K562 (cell line): ENCODE measurements at regions not wholly inside any gene's neighbourhood (a gene's known extent, or its start where the extent isn't known, plus 50 kb on each side); places are given as distances from the start of the nearest gene placed in this dataset.

ENCODE experiments used
- ATAC-seq: fragments of 200-7000 bp; cut with Tn5 transposase; 3 replicates; pipeline ENCODE4 v1.9.1; 2020; ENCODE audit warnings: moderate library complexity
- BruUV-seq: library from RNA; stranded (reverse); fragments of 400-500 nt; replicated peaks from 2 replicates; lab custom pipeline; 2021; lab: Mats Ljungman, UMichigan
- CTCF ChIA-PET: fragments of 300-600 bp; formaldehyde crosslinking; extraction: SDS; loops from one replicate; lab custom pipeline; 2021; ENCODE audit warnings: low intra/inter-chr PET ratio; lab: Yijun Ruan, JAX
- POLR2A ChIA-PET: fragments of 300-600, 350-650 bp; sonication (Branson Sonifier 250); formaldehyde crosslinking; extraction: SDS; loops from one replicate; lab custom pipeline; 2021; ENCODE audit warnings: antibody characterized with exemption, inconsistent platforms; lab: Yijun Ruan, JAX
- DNase-seq, 4 experiments: peaks; one replicate each; pipeline versions ENCODE4 v3.0.0 to v3.0.0-alpha.2; 2011 to 2018; ENCODE audit warnings: low spot score in 3 of 4, mixed read lengths in 3 of 4; ENCODE audit errors: extremely low read depth in 1 of 4
- FAIRE-seq: peaks from 2 replicates; lab custom pipeline; 2011; peaks lifted over from hg19 to GRCh38; lab: Jason Lieb, UNC
- H2AFZ ChIP-seq: 2 replicates; pipeline ENCODE4 v1.6.0; 2011; ENCODE audit warnings: low read depth, low read length, control low read depth, inconsistent platforms
- H3K27ac ChIP-seq: fragments of 200-600 bp; 3 replicates; pipeline ENCODE4 v1.8.0; 2011; ENCODE audit warnings: low read depth, mild to moderate bottlenecking, control low read depth, inconsistent platforms, low read length, moderate library complexity, mixed read lengths; ENCODE audit errors: extremely low read depth
- H3K27me3 ChIP-seq, 2 experiments: fragments of 300-600 bp in 1 of 2; 2 replicates in 1 of 2; 3 replicates in 1 of 2; pipeline versions ENCODE4 v1.6.0 to v1.8.0; 2011; ENCODE audit warnings: inconsistent platforms in 2 of 2, low read length in 2 of 2, mild to moderate bottlenecking in 1 of 2, mixed read lengths in 1 of 2, moderate library complexity in 1 of 2; ENCODE audit not compliant: control insufficient read depth in 2 of 2, insufficient read depth in 2 of 2
- H3K36me3 ChIP-seq: fragments of 300-600 bp; 3 replicates; pipeline ENCODE4 v1.8.0; 2011; ENCODE audit warnings: mild to moderate bottlenecking, low read length, inconsistent platforms; ENCODE audit not compliant: control insufficient read depth, insufficient read depth
- H3K4me1 ChIP-seq, 2 experiments: fragments of 200-600 bp in 1 of 2; replicated peaks in 1 of 2; 2 replicates in 1 of 2; 3 replicates in 1 of 2; pipeline versions ENCODE4 v1.5.1 to v1.8.0; 2011; ENCODE audit warnings: inconsistent platforms in 2 of 2, low read length in 2 of 2, mild to moderate bottlenecking in 1 of 2, mixed read lengths in 1 of 2, moderate library complexity in 1 of 2; ENCODE audit not compliant: control insufficient read depth in 2 of 2, insufficient read depth in 2 of 2
- H3K4me2 ChIP-seq: 2 replicates; pipeline ENCODE4 v1.6.1; 2011; ENCODE audit warnings: low read length, control low read depth, inconsistent platforms, mixed read lengths; ENCODE audit not compliant: insufficient read depth
- H3K4me3 ChIP-seq: fragments of 200-600 bp; sonication (generic), shearing (Covaris generic); 2 replicates; pipeline ENCODE4 v1.5.1; 2016; ENCODE audit warnings: control low read depth, inconsistent platforms
- H3K79me2 ChIP-seq: fragments of 200-600 bp; 3 replicates; pipeline ENCODE4 v1.8.0; 2011; ENCODE audit warnings: low read length, inconsistent platforms; ENCODE audit not compliant: control insufficient read depth, insufficient read depth
- H3K9ac ChIP-seq, 2 experiments: 2 replicates each; pipeline versions ENCODE4 v1.6.0 to v1.6.1; 2011; ENCODE audit warnings: low read depth in 2 of 2, low read length in 2 of 2, control low read depth in 1 of 2, inconsistent platforms in 1 of 2, mild to moderate bottlenecking in 1 of 2, mixed read lengths in 1 of 2; ENCODE audit not compliant: insufficient read depth in 1 of 2
- H3K9me1 ChIP-seq: one replicate; pipeline ENCODE4 v1.6.0; 2011; ENCODE audit warnings: inconsistent platforms, mild to moderate bottlenecking, low read length, moderate library complexity; ENCODE audit not compliant: control insufficient read depth, insufficient read depth
- H3K9me3 ChIP-seq: replicated peaks from 2 replicates; pipeline ENCODE4 v1.5.1; 2011; ENCODE audit warnings: low read depth, low read length, inconsistent platforms; ENCODE audit not compliant: control insufficient read depth, insufficient read depth
- H4K20me1 ChIP-seq: replicated peaks from 2 replicates; pipeline ENCODE4 v1.6.1; 2011; ENCODE audit warnings: low read length, inconsistent platforms, mixed read lengths; ENCODE audit not compliant: control insufficient read depth, insufficient read depth
- ATF7 ChIP-seq: fragments of 450-650 bp; IDR thresholded peaks from 2 replicates; pipeline ENCODE4 v1.7.1; 2014; ENCODE audit warnings: mild to moderate bottlenecking, moderate library complexity
- HDAC2 ChIP-seq: fragments of 450-650 bp; IDR thresholded peaks from 2 replicates; pipeline ENCODE4 v1.6.1; 2016; ENCODE audit warnings: mild to moderate bottlenecking
- HNRNPK ChIP-seq: fragments of 200-400 bp; formaldehyde crosslinking; IDR thresholded peaks from one replicate; pipeline ENCODE4 v1.6.1; 2018; ENCODE audit warnings: mild to moderate bottlenecking, low read depth, low read length; ENCODE audit not compliant: poor library complexity, severe bottlenecking
- RBM15 ChIP-seq: fragments of 200-400 bp; formaldehyde crosslinking; IDR thresholded peaks from 2 replicates; pipeline ENCODE4 v1.6.1; 2018; ENCODE audit warnings: mild to moderate bottlenecking, low read length, moderate library complexity; ENCODE audit not compliant: insufficient read depth
- SP1 ChIP-seq: sonication (generic); formaldehyde crosslinking; IDR thresholded peaks from 2 replicates; pipeline ENCODE4 v1.8.1; 2022; ENCODE audit warnings: mild to moderate bottlenecking, missing genetic modification reagents
- SREBF2 ChIP-seq: sonication (generic); formaldehyde crosslinking; IDR thresholded peaks from 2 replicates; pipeline ENCODE4 v1.4.0; 2020; ENCODE audit warnings: mild to moderate bottlenecking, missing genetic modification reagents
- YBX1 ChIP-seq: fragments of 450-650 bp; IDR thresholded peaks from 2 replicates; pipeline ENCODE4 v1.7.1; 2016; ENCODE audit warnings: mild to moderate bottlenecking
- ZFP30 ChIP-seq: fragments of 250-450 bp; sonication (Bioruptor Pico); IDR thresholded peaks from 2 replicates; pipeline ENCODE4 v1.8.0; 2022; ENCODE audit warnings: moderate library complexity, mild to moderate bottlenecking, inconsistent platforms, borderline replicate concordance
- WGBS: fragments of 100-300 bp; shearing (Covaris generic); methylation state at CpG from one replicate; pipeline ENCODE4 v1.1.6; 2016; ENCODE audit warnings: low coverage, mixed read lengths; ENCODE audit not compliant: insufficient coverage; ENCODE audit errors: missing lambda C conversion rate; 5-methylcytosine and 5-hydroxymethylcytosine counted together
- in situ Hi-C: fragments of 300-500 bp; cut with MboI; formaldehyde crosslinking; loops from 4 replicates; pipeline ENCODE4 v1.15.0; 2018; ENCODE audit warnings: inconsistent platforms, mixed read lengths
- intact Hi-C: fragments of 100-400 bp; cut with micrococcal nuclease; formaldehyde crosslinking; loops from 2 replicates; pipeline ENCODE4 v1.14.2; 2022
- TF ChIP-seq, protein P1 (sequence below): fragments of 450-650 bp; IDR thresholded peaks from 2 replicates; pipeline ENCODE4 v1.6.1; 2016; ENCODE audit warnings: low read depth, mild to moderate bottlenecking, moderate library complexity
- TF ChIP-seq, protein P2 (sequence below), 2 experiments: fragments of 450-650 bp in 1 of 2; IDR thresholded peaks; 2 replicates each; pipeline ENCODE4 v1.6.1; 2011 to 2017; ENCODE audit warnings: low read depth in 2 of 2, antibody characterized with exemption in 1 of 2, borderline replicate concordance in 1 of 2, low read length in 1 of 2, mild to moderate bottlenecking in 1 of 2, mixed read lengths in 1 of 2; ENCODE audit not compliant: control insufficient read depth in 1 of 2
- TF ChIP-seq, protein P3 (sequence below): fragments of 250-450 bp; sonication (Bioruptor Pico); IDR thresholded peaks from 2 replicates; pipeline ENCODE4 v1.8.0; 2022; ENCODE audit warnings: moderate library complexity, mild to moderate bottlenecking, inconsistent platforms
- TF ChIP-seq, protein P4 (sequence below): IDR thresholded peaks from 2 replicates; pipeline ENCODE4 v1.6.1; 2011; ENCODE audit warnings: borderline replicate concordance, low read depth, mild to moderate bottlenecking, moderate library complexity, low read length; ENCODE audit not compliant: insufficient read depth, poor library complexity, severe bottlenecking

DNA sequence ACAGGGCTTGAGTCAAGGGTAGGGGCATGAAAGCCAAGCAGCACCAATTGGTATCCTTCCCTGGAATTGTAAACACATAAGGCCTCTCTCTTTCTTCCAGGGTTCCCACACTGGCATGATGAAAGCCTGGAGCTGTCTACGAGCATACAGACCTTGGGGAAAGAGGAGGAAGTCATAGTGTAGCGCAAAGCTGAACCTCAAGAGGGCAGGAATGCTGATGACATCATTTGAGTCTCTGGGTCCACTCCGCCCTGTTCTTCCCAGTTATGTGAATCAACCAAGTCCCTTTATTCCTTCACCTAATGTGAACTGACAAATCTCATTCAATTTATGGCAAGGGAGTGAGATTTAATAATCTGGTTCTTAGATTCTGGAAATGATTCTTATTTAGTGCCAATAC is 266.4 kb upstream of the NCAM1 start (continued):
- TF ChIP-seq, protein P1, sequence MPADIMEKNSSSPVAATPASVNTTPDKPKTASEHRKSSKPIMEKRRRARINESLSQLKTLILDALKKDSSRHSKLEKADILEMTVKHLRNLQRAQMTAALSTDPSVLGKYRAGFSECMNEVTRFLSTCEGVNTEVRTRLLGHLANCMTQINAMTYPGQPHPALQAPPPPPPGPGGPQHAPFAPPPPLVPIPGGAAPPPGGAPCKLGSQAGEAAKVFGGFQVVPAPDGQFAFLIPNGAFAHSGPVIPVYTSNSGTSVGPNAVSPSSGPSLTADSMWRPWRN = no peak
- TF ChIP-seq HDAC2 (no peak), ATF7 (peak; percentile 29; the same call in 1 of the 2 replicates)

- Histone ChIP-seq H3K9ac (no peak overlapping the region), H3K9me1 (no peaks in the 10 kb centered on the region), H4K20me1 (no peaks in the 10 kb centered on the region; the same call in 1 of the 2 replicates), H2AFZ (no peak overlapping the region), H3K4me1 (no peaks in the 10 kb centered on the region; a peak in 1 of 5 replicates), H3K9me3 (no peaks in the 10 kb centered on the region), H3K4me3 (no peak overlapping the region), H3K36me3 (no peaks in the 10 kb centered on the region), H3K27me3 (no peaks in the 10 kb centered on the region), H3K4me2 (no peak overlapping the region), H3K79me2 (no peaks in the 10 kb centered on the region), H3K27ac (no peak overlapping the region)
- in situ Hi-C loops = no loop called here
- no peak for FAIRE-seq
- intact Hi-C loops = no loop called here
- ChIA-PET POLR2A (no interaction called here), CTCF (no interaction called here)
- no TSS peak for BruUV-seq
- ATAC-seq = peak; percentile 58; the same call in 1 of the 3 replicates
- WGBS = 1% methylated on average over 10 of the region's 10 CpGs
- DNase-seq = no peak
- TF ChIP-seq, protein P2, sequence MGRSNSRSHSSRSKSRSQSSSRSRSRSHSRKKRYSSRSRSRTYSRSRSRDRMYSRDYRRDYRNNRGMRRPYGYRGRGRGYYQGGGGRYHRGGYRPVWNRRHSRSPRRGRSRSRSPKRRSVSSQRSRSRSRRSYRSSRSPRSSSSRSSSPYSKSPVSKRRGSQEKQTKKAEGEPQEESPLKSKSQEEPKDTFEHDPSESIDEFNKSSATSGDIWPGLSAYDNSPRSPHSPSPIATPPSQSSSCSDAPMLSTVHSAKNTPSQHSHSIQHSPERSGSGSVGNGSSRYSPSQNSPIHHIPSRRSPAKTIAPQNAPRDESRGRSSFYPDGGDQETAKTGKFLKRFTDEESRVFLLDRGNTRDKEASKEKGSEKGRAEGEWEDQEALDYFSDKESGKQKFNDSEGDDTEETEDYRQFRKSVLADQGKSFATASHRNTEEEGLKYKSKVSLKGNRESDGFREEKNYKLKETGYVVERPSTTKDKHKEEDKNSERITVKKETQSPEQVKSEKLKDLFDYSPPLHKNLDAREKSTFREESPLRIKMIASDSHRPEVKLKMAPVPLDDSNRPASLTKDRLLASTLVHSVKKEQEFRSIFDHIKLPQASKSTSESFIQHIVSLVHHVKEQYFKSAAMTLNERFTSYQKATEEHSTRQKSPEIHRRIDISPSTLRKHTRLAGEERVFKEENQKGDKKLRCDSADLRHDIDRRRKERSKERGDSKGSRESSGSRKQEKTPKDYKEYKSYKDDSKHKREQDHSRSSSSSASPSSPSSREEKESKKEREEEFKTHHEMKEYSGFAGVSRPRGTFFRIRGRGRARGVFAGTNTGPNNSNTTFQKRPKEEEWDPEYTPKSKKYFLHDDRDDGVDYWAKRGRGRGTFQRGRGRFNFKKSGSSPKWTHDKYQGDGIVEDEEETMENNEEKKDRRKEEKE (IDR thresholded peaks at IDR 0.05; ENCODE audit: borderline replicate concordance in 1 of 2, control insufficient read depth in 1 of 2, low read depth in 2 of 2, low read length in 1 of 2) = no peak
- TF ChIP-seq, protein P3, sequence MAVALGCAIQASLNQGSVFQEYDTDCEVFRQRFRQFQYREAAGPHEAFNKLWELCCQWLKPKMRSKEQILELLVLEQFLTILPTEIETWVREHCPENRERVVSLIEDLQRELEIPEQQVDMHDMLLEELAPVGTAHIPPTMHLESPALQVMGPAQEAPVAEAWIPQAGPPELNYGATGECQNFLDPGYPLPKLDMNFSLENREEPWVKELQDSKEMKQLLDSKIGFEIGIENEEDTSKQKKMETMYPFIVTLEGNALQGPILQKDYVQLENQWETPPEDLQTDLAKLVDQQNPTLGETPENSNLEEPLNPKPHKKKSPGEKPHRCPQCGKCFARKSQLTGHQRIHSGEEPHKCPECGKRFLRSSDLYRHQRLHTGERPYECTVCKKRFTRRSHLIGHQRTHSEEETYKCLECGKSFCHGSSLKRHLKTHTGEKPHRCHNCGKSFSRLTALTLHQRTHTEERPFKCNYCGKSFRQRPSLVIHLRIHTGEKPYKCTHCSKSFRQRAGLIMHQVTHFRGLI (CRISPR knock-in tag) = no peak
- no peak for TF ChIP-seq YBX1
- TF ChIP-seq SP1 = no peak
- no peak for TF ChIP-seq ZFP30 (CRISPR knock-in tag)
- no peak for TF ChIP-seq HNRNPK
- TF ChIP-seq RBM15 = no peak
- TF ChIP-seq, protein P4, sequence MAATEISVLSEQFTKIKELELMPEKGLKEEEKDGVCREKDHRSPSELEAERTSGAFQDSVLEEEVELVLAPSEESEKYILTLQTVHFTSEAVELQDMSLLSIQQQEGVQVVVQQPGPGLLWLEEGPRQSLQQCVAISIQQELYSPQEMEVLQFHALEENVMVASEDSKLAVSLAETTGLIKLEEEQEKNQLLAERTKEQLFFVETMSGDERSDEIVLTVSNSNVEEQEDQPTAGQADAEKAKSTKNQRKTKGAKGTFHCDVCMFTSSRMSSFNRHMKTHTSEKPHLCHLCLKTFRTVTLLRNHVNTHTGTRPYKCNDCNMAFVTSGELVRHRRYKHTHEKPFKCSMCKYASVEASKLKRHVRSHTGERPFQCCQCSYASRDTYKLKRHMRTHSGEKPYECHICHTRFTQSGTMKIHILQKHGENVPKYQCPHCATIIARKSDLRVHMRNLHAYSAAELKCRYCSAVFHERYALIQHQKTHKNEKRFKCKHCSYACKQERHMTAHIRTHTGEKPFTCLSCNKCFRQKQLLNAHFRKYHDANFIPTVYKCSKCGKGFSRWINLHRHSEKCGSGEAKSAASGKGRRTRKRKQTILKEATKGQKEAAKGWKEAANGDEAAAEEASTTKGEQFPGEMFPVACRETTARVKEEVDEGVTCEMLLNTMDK = no peak
- TF ChIP-seq SREBF2 (CRISPR knock-in tag) = no peak
Observed at GRCh38 chr11:112697391-112698178, 263.6 kb upstream of the NCAM1 start.
